GM23338 (cell line): ENCODE measurements at regions not wholly inside any gene's neighbourhood (a gene's known extent, or its start where the extent isn't known, plus 50 kb on each side); places are given as distances from the start of the nearest gene placed in this dataset.

Source experiments
- ATAC-seq: fragments of 200-7000 bp; cut with Tn5 transposase; 3 replicates; pipeline ENCODE4 v1.9.1; 2020
- DNase-seq: peaks from one replicate; pipeline ENCODE4 v3.0.0-alpha.2; 2015; ENCODE audit warnings: low spot score
- H2AFZ ChIP-seq: fragments of 200-600 bp; sonication (generic); 2 replicates; pipeline ENCODE4 v1.8.0; 2016; ENCODE audit warnings: antibody characterized with exemption, mild to moderate bottlenecking, moderate library complexity
- H3F3A ChIP-seq: fragments of 200-600 bp; sonication (generic); replicated peaks from 2 replicates; pipeline ENCODE4 v1.8.0; 2017; ENCODE audit warnings: antibody characterized with exemption, mixed run types, low read depth
- H3K27ac ChIP-seq: fragments of 200-600 bp; sonication (generic); 2 replicates; pipeline ENCODE4 v1.6.1; 2016; ENCODE audit warnings: low read depth
- H3K27me3 ChIP-seq: fragments of 200-600 bp; sonication (generic); 2 replicates; pipeline ENCODE4 v1.8.0; 2016; ENCODE audit warnings: mild to moderate bottlenecking, mixed run types, moderate library complexity; ENCODE audit not compliant: insufficient read depth
- H3K36me3 ChIP-seq: fragments of 200-600 bp; sonication (generic); 2 replicates; pipeline ENCODE4 v1.8.0; 2016; ENCODE audit warnings: mild to moderate bottlenecking; ENCODE audit not compliant: insufficient read depth
- H3K4me1 ChIP-seq: fragments of 200-600 bp; sonication (generic); 2 replicates; pipeline ENCODE4 v1.8.0; 2016; ENCODE audit warnings: mild to moderate bottlenecking, moderate library complexity; ENCODE audit not compliant: insufficient read depth
- H3K4me2 ChIP-seq: fragments of 200-600 bp; sonication (generic); 2 replicates; pipeline ENCODE4 v1.7.1; 2017; ENCODE audit warnings: mixed run types
- H3K4me3 ChIP-seq: fragments of 200-600 bp; sonication (generic); 2 replicates; pipeline ENCODE4 v1.6.1; 2016; ENCODE audit warnings: mixed run types
- H3K79me2 ChIP-seq: fragments of 200-600 bp; sonication (generic); replicated peaks from 2 replicates; pipeline ENCODE4 v1.8.0; 2017; ENCODE audit warnings: mild to moderate bottlenecking; ENCODE audit not compliant: insufficient read depth
- H3K9me2 ChIP-seq: fragments of 200-600 bp; sonication (generic); 2 replicates; pipeline ENCODE4 v1.8.0; 2017; ENCODE audit not compliant: insufficient read depth
- H4K20me1 ChIP-seq: fragments of 200-600 bp; sonication (generic); replicated peaks from 2 replicates; pipeline ENCODE4 v1.8.0; 2017; ENCODE audit warnings: mild to moderate bottlenecking; ENCODE audit not compliant: insufficient read depth
- H3K27ac Mint-ChIP-seq: 2 replicates; pipeline ENCODE4 v1.8.0; 2020; ENCODE audit warnings: inconsistent platforms, mild to moderate bottlenecking, moderate library complexity, mixed read lengths
- H3K27me3 Mint-ChIP-seq: 3 replicates; pipeline ENCODE4 v1.8.0; 2022; ENCODE audit warnings: low read depth, mild to moderate bottlenecking, moderate library complexity, mixed read lengths, inconsistent platforms; ENCODE audit not compliant: insufficient read depth, poor library complexity
- H3K36me3 Mint-ChIP-seq: 3 replicates; pipeline ENCODE4 v1.8.0; 2021; ENCODE audit warnings: low read depth, mild to moderate bottlenecking, inconsistent platforms, moderate library complexity, mixed read lengths
- H3K4me1 Mint-ChIP-seq: 3 replicates; pipeline ENCODE4 v1.8.0; 2020; ENCODE audit warnings: mild to moderate bottlenecking, inconsistent platforms, mixed read lengths
- H3K4me3 Mint-ChIP-seq: 3 replicates; pipeline ENCODE4 v1.8.0; 2021; ENCODE audit warnings: moderate library complexity, mild to moderate bottlenecking, inconsistent platforms, mixed read lengths
- H3K9me3 Mint-ChIP-seq: 3 replicates; pipeline ENCODE4 v1.8.0; 2020; ENCODE audit warnings: moderate library complexity, mild to moderate bottlenecking, inconsistent platforms, mixed read lengths
- CREB1 ChIP-seq: fragments of 250-450 bp; sonication (Bioruptor Pico); IDR thresholded peaks from 2 replicates; pipeline ENCODE4 v1.5.0; 2020; ENCODE audit warnings: low read depth, mild to moderate bottlenecking, moderate library complexity
- EZH2phosphoT487 ChIP-seq: fragments of 200-600 bp; sonication (generic); IDR thresholded peaks from one replicate; pipeline ENCODE4 v1.8.1; 2018; ENCODE audit warnings: antibody characterized with exemption; ENCODE audit not compliant: unreplicated experiment
- JUNB ChIP-seq: IDR thresholded peaks from one replicate; pipeline ENCODE4 v1.6.1; 2016; ENCODE audit warnings: antibody characterized with exemption; ENCODE audit not compliant: unreplicated experiment
- NANOG ChIP-seq: IDR thresholded peaks from 2 replicates; pipeline ENCODE4 v1.6.1; 2016; ENCODE audit warnings: antibody characterized with exemption, borderline replicate concordance
- STAT1 ChIP-seq: IDR thresholded peaks from one replicate; pipeline ENCODE4 v1.6.1; 2016; ENCODE audit warnings: antibody characterized with exemption; ENCODE audit not compliant: unreplicated experiment
- ZNF114 ChIP-seq: fragments of 250-450 bp; sonication (Bioruptor Pico); IDR thresholded peaks from 2 replicates; pipeline ENCODE4 v1.5.0; 2020; ENCODE audit warnings: mild to moderate bottlenecking, moderate library complexity
- TF ChIP-seq, protein P1 (sequence below): fragments of 250-450 bp; sonication (Bioruptor Pico); IDR thresholded peaks from 2 replicates; pipeline ENCODE4 v1.5.0; 2020; ENCODE audit warnings: mild to moderate bottlenecking, moderate library complexity
- TF ChIP-seq, protein P2 (sequence below): IDR thresholded peaks from one replicate; pipeline ENCODE4 v1.6.1; 2018; ENCODE audit warnings: antibody characterized with exemption; ENCODE audit not compliant: unreplicated experiment

DNA sequence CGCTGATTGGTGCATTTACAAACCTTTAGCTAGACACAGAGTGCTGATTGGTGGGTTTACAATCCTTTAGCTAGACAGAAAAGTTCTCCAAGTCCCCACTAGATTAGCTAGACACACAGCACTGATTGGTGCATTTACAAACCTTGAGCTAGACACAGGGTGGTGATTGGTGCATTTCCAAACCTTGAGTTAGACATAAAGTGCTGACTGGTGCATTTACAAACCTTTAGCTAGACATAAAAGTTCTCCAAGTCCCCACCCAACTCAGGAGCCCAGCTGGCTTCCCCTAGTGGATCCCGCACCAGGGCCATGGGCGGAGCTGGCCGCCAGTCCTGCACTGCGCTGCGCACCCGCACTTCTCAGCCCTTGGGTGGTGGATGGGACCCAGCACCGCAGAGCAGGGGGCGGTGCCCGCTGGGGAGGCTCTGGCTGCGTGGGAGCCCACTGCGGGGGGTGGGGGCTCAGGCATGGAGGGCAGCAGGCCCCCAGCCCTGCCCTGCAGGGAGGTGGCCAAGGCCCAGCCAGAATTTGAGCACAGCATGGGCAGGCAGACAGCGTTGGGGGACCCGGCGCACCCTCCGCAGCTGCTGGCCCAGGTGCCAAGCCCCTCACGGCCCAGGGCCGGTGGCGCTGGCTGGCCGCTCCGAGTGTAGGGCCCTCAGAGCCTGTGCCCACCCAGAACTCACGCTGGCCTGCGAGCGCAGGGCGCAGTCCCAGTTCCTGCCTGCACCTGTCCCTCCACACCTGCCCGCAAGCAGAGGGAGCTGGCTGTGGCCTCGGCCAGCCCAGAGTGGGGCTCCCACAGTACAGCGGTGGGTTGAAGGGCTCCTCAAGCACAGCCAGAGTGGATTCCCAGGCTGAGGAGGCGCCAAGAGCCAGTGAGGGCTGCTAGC is 608.9 kb upstream of the LCORL start (continued):
- TF ChIP-seq, protein P1, sequence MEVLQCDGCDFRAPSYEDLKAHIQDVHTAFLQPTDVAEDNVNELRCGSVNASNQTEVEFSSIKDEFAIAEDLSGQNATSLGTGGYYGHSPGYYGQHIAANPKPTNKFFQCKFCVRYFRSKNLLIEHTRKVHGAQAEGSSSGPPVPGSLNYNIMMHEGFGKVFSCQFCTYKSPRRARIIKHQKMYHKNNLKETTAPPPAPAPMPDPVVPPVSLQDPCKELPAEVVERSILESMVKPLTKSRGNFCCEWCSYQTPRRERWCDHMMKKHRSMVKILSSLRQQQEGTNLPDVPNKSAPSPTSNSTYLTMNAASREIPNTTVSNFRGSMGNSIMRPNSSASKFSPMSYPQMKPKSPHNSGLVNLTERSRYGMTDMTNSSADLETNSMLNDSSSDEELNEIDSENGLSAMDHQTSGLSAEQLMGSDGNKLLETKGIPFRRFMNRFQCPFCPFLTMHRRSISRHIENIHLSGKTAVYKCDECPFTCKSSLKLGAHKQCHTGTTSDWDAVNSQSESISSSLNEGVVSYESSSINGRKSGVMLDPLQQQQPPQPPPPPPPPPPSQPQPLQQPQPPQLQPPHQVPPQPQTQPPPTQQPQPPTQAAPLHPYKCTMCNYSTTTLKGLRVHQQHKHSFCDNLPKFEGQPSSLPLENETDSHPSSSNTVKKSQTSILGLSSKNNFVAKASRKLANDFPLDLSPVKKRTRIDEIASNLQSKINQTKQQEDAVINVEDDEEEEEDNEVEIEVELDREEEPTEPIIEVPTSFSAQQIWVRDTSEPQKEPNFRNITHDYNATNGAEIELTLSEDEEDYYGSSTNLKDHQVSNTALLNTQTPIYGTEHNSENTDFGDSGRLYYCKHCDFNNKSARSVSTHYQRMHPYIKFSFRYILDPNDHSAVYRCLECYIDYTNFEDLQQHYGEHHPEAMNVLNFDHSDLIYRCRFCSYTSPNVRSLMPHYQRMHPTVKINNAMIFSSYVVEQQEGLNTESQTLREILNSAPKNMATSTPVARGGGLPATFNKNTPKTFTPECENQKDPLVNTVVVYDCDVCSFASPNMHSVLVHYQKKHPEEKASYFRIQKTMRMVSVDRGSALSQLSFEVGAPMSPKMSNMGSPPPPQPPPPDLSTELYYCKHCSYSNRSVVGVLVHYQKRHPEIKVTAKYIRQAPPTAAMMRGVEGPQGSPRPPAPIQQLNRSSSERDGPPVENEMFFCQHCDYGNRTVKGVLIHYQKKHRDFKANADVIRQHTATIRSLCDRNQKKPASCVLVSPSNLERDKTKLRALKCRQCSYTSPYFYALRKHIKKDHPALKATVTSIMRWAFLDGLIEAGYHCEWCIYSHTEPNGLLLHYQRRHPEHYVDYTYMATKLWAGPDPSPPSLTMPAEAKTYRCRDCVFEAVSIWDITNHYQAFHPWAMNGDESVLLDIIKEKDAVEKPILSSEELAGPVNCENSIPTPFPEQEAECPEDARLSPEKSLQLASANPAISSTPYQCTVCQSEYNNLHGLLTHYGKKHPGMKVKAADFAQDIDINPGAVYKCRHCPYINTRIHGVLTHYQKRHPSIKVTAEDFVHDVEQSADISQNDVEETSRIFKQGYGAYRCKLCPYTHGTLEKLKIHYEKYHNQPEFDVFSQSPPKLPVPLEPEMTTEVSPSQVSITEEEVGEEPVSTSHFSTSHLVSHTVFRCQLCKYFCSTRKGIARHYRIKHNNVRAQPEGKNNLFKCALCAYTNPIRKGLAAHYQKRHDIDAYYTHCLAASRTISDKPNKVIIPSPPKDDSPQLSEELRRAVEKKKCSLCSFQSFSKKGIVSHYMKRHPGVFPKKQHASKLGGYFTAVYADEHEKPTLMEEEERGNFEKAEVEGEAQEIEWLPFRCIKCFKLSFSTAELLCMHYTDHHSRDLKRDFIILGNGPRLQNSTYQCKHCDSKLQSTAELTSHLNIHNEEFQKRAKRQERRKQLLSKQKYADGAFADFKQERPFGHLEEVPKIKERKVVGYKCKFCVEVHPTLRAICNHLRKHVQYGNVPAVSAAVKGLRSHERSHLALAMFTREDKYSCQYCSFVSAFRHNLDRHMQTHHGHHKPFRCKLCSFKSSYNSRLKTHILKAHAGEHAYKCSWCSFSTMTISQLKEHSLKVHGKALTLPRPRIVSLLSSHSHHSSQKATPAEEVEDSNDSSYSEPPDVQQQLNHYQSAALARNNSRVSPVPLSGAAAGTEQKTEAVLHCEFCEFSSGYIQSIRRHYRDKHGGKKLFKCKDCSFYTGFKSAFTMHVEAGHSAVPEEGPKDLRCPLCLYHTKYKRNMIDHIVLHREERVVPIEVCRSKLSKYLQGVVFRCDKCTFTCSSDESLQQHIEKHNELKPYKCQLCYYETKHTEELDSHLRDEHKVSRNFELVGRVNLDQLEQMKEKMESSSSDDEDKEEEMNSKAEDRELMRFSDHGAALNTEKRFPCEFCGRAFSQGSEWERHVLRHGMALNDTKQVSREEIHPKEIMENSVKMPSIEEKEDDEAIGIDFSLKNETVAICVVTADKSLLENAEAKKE, result no peak
- TF ChIP-seq CREB1 (CRISPR knock-in tag), result no peak

DNA sequence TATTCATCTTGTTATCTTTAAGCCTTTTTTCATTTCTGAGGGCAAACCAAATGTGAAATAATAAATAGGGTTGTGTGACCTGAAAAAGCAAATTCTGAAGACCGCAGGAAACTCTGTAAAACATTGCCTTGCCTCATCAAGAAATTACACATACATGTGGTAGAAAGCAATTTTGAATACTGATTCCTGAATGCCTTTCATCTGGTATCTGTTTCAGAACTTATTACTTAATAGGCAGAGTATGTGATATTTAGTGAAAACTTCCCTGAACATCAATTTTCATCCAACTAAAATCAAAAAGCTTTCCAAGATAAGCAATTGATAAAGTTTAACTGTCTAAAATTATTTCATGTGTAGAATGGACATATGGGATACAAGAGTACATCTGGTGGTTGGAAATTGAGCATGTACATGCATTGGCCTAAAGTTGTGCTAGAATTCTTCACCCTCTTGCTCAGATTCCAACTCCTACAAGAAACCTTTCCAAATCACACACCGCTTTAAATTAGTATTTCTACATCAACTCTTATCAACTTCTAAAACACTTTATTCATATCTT is 606.0 kb upstream of the LCORL start:
- Histone ChIP-seq H3F3A (no peaks in the 10 kb centered on the region), H3K4me2 (no peak overlapping the region), H2AFZ (no peak overlapping the region), H4K20me1 (no peaks in the 10 kb centered on the region), H3K27me3 (no peaks in the 10 kb centered on the region), H3K4me1 (peaks cover 2% of the 10 kb centered on the region; the same call in 1 of the 2 replicates), H3K4me3 (no peak overlapping the region), H3K27ac (no peak overlapping the region), H3K9me2 (peaks cover 9% of the 10 kb centered on the region), H3K36me3 (no peaks in the 10 kb centered on the region), H3K79me2 (no peaks in the 10 kb centered on the region)
- Mint-ChIP-seq H3K4me3 (no peak overlapping the region), H3K36me3 (peaks cover 17% of the 10 kb centered on the region), H3K9me3 (peaks cover 25% of the 10 kb centered on the region), H3K27me3 (peaks cover 3% of the 10 kb centered on the region), H3K4me1 (peaks cover 10% of the 10 kb centered on the region), H3K27ac (no peak overlapping the region)
- DNase-seq (no peak), ATAC-seq (no peak)
- TF ChIP-seq STAT1, result no peak
- TF ChIP-seq, protein P2, sequence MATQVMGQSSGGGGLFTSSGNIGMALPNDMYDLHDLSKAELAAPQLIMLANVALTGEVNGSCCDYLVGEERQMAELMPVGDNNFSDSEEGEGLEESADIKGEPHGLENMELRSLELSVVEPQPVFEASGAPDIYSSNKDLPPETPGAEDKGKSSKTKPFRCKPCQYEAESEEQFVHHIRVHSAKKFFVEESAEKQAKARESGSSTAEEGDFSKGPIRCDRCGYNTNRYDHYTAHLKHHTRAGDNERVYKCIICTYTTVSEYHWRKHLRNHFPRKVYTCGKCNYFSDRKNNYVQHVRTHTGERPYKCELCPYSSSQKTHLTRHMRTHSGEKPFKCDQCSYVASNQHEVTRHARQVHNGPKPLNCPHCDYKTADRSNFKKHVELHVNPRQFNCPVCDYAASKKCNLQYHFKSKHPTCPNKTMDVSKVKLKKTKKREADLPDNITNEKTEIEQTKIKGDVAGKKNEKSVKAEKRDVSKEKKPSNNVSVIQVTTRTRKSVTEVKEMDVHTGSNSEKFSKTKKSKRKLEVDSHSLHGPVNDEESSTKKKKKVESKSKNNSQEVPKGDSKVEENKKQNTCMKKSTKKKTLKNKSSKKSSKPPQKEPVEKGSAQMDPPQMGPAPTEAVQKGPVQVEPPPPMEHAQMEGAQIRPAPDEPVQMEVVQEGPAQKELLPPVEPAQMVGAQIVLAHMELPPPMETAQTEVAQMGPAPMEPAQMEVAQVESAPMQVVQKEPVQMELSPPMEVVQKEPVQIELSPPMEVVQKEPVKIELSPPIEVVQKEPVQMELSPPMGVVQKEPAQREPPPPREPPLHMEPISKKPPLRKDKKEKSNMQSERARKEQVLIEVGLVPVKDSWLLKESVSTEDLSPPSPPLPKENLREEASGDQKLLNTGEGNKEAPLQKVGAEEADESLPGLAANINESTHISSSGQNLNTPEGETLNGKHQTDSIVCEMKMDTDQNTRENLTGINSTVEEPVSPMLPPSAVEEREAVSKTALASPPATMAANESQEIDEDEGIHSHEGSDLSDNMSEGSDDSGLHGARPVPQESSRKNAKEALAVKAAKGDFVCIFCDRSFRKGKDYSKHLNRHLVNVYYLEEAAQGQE, result no peak
- TF ChIP-seq JUNB, result no peak
- TF ChIP-seq NANOG, result no peak
- no peak for TF ChIP-seq EZH2phosphoT487
- no peak for TF ChIP-seq ZNF114 (CRISPR knock-in tag)
- TF ChIP-seq CREB1 (CRISPR knock-in tag), result no peak
